ELR (cell line): ENCODE measurements at regions not wholly inside any gene's neighbourhood (a gene's known extent, or its start where the extent isn't known, plus 50 kb on each side); places are given as distances from the start of the nearest gene placed in this dataset.

ENCODE experiments used
- DNase-seq: peaks from one replicate; pipeline ENCODE4 v3.0.0-alpha.2; 2015; ENCODE audit warnings: low read depth

DNA sequence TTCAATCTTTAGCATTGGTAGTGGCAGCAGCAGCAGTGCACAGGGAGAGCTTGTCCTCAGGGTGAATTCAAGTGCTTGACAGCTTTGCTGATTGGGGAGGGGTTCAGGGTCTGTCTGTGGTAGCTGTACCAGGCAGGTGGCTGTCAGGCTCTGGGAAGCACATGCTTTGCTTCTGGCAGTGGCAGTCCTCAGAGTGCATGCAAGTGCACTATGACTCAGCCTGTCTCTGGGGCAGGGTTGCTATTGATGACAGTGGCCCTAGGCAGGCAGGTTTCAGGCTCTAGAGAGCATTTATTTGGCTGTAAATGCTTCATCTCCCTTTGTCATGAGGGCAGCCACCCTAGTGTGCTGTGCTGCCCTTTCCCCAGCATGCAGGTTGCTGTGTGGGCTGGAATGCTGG, 251.9 kb upstream of the LRRC7 start:
- DNase-seq, result no peak

DNA sequence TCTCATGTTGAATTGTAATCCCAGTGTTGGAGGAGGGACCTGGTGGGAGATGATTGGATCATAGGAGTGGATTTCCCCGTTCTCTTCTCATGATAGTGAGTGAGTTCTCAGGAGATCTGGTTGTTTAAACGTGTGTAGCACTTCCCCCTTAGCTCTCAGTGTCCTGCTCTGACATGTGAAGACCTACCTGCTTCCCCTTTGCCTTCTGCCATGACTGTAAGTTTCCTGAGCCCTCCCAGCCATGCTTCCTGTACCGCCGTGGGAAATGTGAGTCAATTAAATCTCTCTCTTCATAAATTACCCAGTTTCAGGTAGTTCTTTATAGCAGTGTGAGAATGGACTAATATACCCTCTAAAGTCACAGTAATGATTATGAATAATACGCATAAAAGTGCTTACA, 248.4 kb upstream of the LRRC7 start:
- DNase-seq, result no peak

DNA sequence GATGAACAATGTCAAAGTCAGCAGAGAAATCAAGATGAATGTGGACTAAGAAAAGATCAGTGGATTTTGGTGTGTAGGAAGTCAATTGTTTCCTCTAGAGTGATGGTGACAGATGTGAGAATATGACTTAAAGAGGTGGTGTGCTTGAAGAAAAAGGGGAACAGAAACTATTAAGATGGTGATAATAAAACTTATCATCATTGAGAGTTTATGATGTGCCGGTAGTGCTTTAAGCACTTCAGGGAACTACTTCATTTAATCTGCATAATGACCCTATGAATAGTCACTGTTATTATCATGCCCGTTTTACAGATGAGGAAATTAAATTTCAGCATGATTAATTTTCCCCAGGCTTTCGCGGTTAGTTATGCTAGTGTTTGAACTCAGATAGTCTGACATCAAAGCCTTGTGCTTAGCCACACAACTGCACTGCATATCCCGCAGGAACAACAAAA, 246.9 kb upstream of the LRRC7 start:
- DNase-seq, result no peak

DNA sequence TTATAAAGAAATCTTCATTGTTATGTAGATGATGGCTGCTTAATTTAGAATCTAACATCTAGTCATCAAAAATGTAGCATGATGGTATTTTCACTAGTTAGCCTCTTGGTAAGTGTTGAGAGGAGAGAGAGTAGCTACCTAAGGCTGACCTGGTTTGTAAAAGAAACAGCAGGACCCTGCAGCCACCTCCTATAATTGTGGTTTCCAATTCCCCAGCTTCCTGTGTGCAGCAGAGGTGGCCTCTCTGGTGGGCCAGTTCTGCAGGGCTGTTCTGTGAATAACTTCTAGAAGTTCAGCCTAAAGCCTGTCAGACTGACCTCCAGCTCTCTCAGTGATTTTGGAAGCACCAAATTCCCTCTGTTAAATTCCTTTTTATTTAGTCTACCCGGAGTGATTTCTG, 246.4 kb upstream of the LRRC7 start:
- DNase-seq, result no peak

DNA sequence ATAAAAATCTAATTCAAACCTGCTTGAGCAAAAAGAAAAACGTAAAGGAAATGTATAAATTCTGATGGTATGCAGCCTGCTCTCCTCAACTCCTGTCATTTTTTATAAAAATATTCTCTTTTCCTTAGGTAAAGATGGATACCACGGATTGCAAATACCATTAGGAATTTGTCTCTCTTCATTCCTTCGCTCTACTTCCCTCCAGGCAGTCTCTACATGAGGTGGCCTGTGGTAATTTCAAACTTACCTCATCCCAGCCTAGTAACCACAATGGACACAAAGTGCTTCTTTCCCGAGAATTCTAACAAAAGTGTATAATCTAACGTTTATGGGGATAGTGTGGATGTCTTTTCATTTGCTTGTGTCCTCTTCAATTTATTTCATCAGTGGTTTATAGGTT, 239.5 kb upstream of the LRRC7 start:
- peak; percentile 2 for DNase-seq

DNA sequence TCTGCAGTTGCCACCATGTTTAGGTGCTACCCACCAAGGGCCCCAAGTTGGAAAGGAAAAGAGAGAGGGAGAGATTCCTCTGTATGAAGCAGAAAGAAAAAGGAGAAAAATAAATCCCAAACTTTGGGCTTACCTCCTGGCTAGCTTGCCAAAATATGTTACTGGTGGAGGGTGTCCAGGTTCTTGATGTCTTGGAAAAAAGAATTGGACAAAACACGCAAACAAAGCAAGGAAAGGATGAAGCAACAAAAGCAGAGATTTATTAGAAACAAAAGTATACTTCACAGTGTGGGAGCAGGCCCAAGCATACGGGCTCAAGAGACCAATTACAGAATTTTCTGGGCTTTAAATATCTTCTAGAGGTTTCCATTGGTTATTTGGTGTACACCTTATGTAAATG, 204.5 kb upstream of the LRRC7 start:
- no peak for DNase-seq

DNA sequence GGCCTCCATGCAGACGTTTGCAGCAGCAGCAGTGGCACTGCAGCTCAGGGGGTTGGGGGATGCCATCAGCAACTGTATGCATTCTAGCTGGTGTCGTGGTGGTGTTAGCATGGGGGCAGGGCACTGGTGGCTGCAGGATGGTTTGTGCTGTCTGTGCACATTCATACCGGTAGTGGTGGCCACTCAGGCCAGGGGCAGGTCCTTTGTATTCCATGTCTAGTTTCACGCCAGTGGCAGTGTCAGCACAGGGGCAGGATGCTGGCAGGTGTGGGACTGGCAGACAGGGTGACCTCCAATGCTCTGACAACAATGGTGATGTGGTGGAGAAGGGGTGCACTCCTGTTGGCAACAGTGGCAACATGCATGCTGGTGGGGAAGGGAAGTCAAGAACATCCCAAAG, 194.2 kb upstream of the LRRC7 start:
- no peak for DNase-seq

DNA sequence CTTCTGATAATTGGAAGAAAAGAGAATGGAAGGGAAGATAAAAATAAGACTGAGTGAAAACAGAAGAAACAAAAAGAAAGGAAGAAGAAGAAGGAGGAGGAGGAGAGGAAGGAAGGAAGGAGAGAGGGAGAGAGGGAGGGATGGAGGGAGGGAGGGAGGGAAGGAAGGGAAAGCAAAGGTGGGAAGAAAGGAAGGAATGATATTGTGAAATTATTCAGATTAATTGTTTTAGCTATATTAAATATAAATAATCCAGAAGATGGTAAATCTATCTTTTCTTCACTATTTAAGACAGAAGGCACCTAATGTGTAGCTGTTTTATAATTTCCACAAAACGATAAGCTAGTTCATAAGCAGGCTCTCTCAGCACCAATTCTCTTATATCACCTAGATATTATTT, 191.3 kb upstream of the LRRC7 start:
- no peak for DNase-seq

DNA sequence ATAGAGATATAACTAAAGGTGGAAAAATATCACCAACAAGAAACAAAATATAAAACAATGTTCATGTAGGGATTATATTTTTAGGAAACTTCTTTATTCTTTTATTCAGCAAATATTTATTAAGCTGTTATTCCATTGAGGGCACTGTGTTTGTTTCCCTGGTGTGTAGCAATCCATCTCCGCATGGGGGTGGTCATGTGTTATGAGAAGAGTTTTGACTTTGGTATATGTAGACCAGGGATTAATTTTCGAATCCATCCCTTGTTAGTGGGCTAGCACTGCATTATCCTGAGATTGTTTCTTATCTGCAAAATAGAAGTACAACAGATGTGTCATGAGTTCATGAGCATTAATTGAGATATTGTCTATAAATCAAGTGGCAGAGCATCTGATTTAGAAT, 190.2 kb upstream of the LRRC7 start:
- no peak for DNase-seq

DNA sequence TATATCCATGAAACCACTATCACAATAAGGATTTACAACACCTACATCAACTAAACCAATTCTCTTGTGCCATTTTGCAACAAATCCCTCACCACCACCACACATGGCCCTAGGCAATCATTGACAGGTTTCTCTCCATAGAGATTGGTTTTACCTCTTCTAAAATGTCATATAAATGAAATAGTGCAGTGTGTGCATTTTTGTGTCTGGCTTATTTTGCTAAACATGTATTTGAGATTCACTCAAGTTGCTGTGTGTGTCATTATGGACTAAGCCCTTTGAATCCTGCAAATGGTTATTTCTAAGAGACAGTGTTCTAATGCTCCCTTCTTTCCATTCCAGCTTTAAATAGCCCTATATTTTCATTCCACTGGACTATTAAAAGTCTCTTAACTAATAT, 179.7 kb upstream of the LRRC7 start:
- DNase-seq, result no peak

DNA sequence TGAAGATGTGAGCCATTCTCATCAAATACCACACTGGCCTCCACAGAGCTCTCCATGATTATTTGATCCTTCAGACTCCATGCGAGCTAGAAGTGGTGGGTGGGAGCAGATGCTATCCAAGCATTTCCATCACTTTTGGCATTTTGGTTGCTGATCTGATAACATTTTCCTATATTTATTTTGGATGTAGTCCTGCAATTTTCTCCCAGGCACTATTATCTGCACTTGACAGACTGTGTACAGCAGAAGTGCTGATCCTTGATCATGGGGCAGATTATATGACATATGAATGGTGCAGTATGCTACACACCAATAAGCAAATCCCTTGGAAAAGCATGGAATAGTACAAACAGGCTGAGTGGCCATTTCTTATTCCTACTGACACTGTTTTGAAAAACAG, 167.6 kb upstream of the LRRC7 start:
- no peak for DNase-seq

DNA sequence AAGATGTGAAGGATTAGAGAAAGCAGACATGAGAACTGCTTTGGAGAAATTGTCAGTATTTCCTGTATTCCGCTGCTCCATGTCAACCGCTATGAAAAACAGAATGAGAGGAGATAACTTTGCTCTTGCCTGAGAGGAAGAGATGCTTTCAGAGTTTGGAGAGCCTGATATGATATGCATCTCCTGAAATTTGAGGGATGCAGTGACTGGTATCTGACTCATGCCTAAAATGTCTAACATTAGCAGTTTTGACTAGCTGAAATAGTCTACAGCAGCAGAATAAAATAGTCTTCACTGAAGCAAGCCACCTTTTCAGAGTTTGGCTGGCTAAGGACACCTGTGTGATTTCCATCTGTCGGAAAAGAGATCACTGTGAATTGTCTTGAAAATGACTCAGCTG, 165.8 kb upstream of the LRRC7 start:
- DNase-seq, result no peak

DNA sequence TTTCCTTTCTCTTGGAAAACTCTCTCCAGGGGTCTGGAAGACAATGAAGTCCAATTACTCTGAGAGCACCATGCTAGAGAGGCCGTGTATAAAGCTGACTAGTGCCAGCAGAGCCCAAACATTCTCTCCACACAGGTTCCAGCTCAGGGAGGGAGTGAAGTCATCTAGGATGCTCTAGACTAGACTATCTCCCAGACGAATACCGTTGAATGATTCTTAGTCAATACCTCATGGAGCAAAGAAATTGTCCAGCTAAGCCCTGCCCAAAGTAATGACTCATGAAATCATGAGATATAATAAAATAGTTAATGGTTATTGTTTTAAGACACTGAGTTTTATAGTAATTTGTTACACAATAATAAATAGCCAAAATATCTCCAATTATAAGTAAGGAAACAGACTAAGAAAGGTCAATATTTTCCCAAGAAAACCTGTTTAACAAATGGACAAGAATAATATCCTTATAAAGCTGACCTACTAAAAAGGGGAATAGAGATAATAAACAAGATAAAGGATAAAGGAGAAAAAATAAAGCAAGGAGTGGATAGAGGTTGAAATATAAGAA, 163.9 kb upstream of the LRRC7 start:
- DNase-seq, result no peak

DNA sequence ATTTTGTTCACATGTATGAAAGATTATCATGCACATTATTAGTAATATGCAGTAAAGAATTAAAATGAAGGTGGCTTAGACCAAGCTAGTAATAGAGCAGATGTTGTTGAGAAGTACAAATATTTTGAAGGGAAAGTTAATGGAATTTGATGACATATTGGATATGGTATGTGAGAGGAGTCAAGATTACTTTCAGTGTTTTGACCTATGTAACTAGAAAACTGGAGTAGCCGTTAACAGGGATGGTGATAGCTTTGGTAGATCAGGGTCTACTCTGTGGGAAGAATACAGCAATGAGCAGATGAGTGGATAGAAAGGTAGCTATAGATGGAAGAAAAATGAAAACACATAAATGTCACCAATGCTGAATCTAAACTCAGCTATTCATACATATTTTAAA, 163.2 kb upstream of the LRRC7 start:
- DNase-seq, result no peak

DNA sequence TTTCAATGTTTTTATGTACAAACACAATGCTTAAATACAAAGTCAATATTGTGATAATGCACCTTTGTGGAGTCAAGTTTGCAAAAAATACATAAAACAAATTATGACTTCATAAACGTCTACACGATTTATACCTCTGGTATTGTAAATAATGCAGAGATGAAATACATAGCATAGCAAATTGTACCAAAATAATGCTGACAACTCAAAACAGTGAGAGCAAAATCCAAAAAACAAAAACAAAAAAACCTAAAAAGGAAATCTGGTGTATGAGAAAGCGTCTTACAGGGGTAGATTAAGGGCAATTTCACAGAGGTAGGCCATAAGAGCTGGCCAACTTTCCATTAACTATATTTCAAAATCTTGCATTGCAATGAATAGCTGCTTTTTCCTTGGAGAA, 161.5 kb upstream of the LRRC7 start:
- DNase-seq, result no peak

DNA sequence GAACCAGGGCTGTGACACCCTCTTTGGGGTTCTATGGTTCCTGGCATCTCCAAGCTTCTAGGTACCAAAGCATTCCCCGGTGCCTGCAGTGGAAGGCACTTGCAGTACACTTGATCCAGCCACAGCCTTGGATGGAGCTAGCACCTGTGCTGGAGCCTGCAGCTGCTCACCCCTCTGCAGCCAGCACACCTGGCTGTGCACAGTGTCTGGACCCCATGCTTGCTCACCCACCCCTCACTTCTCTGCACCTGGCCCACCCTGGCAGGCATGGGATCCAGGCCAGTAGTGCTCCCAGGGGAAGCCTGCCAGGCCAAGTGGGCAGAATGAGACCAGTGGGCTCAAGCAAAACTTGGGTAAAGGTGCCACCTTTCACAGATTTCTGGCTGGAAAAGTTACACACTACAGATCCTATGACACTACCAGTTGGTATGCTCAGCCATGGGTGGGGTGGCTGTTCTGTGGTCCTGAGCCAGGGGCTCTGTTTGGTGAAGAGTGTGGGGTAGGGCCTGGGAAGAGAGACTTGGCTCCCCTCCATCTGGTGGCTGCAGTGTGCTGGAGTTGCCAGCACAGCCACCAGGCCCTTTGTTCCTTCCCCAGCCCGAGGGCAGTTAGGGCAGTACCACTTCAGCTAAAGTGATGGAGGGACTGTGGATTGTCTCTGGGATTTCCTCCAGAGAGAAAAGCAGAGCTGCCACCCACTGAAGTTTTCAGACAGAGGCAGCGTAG, 157.8 kb upstream of the LRRC7 start:
- DNase-seq, result no peak

DNA sequence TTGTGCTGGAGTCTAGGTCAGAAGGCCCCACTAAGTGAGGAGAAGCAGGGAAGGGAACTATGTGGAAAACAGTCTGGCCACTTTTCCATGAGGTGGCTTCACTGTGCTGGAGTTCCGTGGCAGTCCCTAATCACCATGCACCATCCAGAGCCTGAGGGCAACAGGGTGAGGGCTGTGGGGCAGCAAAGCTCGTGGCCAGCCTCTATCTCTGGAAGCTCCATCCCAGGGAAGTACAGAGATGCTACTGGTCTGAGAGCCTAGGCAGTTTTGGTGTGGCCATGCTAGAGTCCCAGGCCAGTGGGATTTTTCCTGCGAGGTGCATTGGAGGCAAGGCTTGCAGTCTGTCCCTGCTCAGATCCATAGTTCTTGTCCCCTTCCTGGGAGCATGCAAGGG, 157.3 kb upstream of the LRRC7 start:
- no peak for DNase-seq

DNA sequence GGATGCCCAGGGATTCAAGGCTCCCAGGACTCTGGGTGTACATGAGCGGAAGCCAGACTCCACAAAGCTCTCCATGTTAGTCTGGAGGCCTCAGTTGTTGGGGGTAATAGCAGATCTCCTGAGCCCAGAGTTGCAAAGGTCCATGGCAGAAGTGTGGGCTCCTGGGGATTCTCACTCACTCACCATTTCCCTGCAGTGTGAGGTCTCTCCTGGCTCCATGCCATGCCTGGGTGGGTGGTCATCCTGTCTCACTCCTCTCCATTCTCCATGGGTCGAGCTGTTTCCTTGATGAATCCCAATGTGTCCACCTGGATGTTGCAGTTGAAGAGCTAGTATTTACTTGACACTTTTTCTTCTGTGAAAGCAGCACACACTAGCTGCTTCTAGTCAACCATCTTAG, 156.8 kb upstream of the LRRC7 start:
- DNase-seq, result no peak

DNA sequence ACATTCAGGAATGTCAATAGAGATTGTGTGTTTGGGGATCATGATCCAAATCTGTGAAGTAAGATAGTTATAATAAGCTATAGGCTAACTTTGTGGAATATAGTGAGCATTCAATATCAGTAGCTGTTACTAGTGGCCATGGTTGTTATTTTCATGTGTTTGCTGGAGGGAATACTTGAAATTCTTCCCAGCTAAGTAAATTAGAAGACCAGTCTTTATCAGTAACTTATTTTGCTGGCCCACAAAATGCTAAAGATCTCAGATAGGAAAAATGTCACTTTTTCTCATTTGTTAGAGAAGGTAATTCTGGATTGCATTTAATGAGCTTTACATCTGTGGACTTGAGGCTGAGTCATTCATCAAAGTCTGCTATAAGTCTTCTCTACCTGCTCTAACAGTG, 156.1 kb upstream of the LRRC7 start:
- DNase-seq, result no peak

DNA sequence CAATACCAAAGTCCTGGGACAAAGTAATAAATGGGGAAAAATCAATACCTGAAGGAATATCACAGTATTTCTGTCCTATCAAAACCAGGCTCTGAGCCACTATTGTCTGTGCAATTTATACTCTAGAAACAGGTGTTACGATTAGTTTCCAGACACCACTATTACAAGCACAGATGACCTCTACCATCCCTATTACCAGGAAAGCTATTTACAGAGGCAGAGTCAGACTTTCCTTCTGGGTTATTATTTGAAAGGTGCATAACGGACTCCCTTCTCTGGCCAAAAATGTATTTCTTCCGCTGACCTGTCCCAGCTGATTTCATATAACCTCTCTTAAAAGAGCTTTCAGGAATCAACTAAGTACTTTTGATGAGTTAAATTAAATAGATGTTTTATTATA, 154.6 kb upstream of the LRRC7 start:
- no peak for DNase-seq

DNA sequence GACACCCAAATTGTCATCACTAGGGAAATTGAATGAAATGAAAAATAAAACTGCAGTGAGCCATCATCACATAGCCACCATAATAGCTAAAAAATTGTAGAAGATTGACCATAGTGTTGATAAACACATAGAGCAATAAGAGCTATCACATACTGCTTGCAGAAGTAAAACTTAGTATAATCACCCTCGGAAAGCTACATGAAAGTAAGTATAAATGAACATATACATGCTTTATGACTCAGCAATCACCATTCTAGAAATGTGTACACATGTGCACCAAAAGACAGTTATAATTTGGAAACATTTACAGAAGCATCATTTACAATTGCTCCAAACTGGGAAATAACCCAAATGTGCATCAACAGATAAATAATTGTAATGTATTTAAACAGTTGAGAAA, 153.1 kb upstream of the LRRC7 start:
- DNase-seq, result no peak

DNA sequence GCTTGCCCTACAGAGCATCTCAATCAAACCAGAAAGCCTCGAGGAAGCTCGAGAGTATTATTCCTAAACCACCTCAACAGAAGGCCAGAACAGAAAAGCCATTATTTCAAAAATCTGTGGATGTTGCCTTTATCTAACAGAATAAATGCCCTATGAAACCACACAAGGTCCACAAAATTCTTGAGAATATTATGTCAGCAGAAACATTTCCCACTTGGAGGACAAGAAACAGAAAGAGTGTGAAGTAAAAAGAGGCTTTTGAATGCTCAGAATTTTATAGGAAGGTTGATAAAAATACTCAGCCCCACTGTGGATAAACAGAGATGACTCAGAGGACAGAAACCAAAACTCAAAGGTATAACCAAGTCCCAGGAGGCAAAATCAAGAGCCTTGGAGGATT, 146.4 kb upstream of the LRRC7 start:
- DNase-seq, result no peak

DNA sequence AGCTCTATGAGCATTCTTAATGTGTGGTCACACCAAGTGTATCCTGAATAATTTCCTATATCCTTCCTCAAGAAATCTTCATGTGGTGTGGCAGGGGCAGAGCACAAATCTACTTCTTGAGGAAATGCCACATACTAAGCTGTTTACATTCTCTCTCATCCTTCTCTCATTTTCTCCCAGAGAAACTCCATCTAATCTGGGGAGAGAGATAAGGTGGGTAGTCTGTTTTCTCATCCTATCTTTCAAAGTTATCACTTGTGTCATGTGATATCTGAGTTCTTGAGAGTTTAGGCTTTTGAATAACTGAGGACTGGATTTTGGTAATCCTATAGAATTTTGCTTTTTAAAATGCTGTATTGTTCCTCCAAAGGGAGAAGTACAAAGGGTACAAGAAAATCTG, 141.9 kb upstream of the LRRC7 start:
- no peak for DNase-seq

DNA sequence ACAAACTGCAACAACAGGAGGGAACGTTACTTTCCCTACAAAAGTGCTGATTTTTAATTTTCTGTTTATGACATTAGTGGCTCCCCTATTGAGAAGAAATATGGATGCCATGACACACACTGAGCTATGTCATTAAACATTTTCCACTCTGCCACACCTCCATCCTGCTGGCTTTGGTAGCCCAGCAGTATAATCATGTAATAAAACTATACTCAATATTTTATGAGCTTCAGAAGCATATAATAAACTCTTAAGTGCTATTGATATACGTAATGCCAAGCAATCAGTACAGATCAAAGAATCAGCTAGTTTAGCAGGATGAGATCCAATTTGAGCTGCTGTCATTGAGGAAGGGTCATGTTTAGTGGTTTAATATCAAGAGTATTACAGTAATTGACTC, 141.3 kb upstream of the LRRC7 start:
- no peak for DNase-seq
